ENCODE measurements at regions not wholly inside any gene's neighbourhood (a gene's known extent, or its start where the extent isn't known, plus 50 kb on each side); places are given as distances from the start of the nearest gene placed in this dataset.

DNA sequence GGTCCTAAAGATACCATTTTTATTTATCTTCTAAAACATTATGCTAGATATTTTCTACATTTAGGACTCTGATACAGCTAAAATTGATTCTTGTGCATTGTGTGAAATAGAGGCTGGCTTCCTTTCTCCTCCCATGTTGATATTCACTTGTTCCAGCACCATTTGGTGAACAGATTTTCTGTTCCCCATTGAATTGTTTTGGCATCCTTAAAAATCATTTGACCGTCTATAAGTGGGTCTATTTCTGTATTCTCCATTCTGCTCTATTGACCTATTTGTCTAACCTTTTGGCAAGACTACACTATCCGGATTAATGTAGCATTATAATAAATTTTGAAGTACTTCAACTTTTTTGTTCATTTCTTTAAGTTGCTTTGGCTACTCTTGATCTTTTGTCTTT lies 2689.2 kb downstream of the PCDH9 start:
- Histone ChIP-seq H3K4me3 (ENCODE audit: low read length) (no peak overlapping the region), H3K27me3 (ENCODE audit: control insufficient read depth, insufficient read depth, low read length) (no peaks in the 10 kb centered on the region), H3K4me1 (ENCODE audit: control insufficient read depth, insufficient read depth, low read length) (no peaks in the 10 kb centered on the region), H3K9me3 (ENCODE audit: control insufficient read depth, low read depth, low read length) (no peaks in the 10 kb centered on the region), H3K36me3 (ENCODE audit: control insufficient read depth, insufficient read depth, low read length) (no peaks in the 10 kb centered on the region), H3K27ac (ENCODE audit: low read length) (no peak overlapping the region)
- DNase-seq = no peak
- whole genome bisulfite sequencing (ENCODE audit: insufficient coverage, low lambda C conversion rate) = 75% methylated on average over 1 of the region's 2 CpGs

GRCh38 chr13:64540468-64540867 lies 2689.7 kb downstream of the PCDH9 start:
- no peaks in the 10 kb centered on the region for H3K4me1 ChIP-seq (ENCODE audit: control insufficient read depth, insufficient read depth, low read length)
- no peaks in the 10 kb centered on the region for H3K27me3 ChIP-seq (ENCODE audit: control insufficient read depth, insufficient read depth, low read length)
- no peaks in the 10 kb centered on the region for H3K9me3 ChIP-seq (ENCODE audit: control insufficient read depth, low read depth, low read length)
- no peaks in the 10 kb centered on the region for H3K36me3 ChIP-seq (ENCODE audit: control insufficient read depth, insufficient read depth, low read length)
- DNase-seq = no peak
- no peak overlapping the region for H3K27ac ChIP-seq (ENCODE audit: low read length)
- 100% methylated on average over 1 of the region's 2 CpGs for WGBS (ENCODE audit: insufficient coverage, low lambda C conversion rate)
- H3K4me3 ChIP-seq (ENCODE audit: low read length) = no peak overlapping the region

GRCh38 chr13:64538711-64539110 lies 2691.4 kb downstream of the PCDH9 start:
- no peak overlapping the region for H3K4me3 ChIP-seq (ENCODE audit: low read length)
- no peaks in the 10 kb centered on the region for H3K27me3 ChIP-seq (ENCODE audit: control insufficient read depth, insufficient read depth, low read length)
- H3K27ac ChIP-seq (ENCODE audit: low read length) = no peak overlapping the region
- H3K4me1 ChIP-seq (ENCODE audit: control insufficient read depth, insufficient read depth, low read length) = no peaks in the 10 kb centered on the region
- DNase-seq = no peak
- 100% methylated on average over 2 of the region's 2 CpGs for WGBS (ENCODE audit: insufficient coverage, low lambda C conversion rate)
- H3K9me3 ChIP-seq (ENCODE audit: control insufficient read depth, low read depth, low read length) = no peaks in the 10 kb centered on the region
- no peaks in the 10 kb centered on the region for H3K36me3 ChIP-seq (ENCODE audit: control insufficient read depth, insufficient read depth, low read length)

- H3K4me3 ChIP-seq (ENCODE audit: low read length) = no peak overlapping the region
- no peaks in the 10 kb centered on the region for H3K36me3 ChIP-seq (ENCODE audit: control insufficient read depth, insufficient read depth, low read length)
- no peaks in the 10 kb centered on the region for H3K9me3 ChIP-seq (ENCODE audit: control insufficient read depth, low read depth, low read length)
- H3K27ac ChIP-seq (ENCODE audit: low read length) = no peak overlapping the region
- no peak for DNase-seq
- no peaks in the 10 kb centered on the region for H3K4me1 ChIP-seq (ENCODE audit: control insufficient read depth, insufficient read depth, low read length)
- H3K27me3 ChIP-seq (ENCODE audit: control insufficient read depth, insufficient read depth, low read length) = no peaks in the 10 kb centered on the region
- 83% methylated on average over 2 of the region's 2 CpGs for WGBS (ENCODE audit: insufficient coverage, low lambda C conversion rate)
Observed at GRCh38 chr13:64534302-64534701, 2695.8 kb downstream of the PCDH9 start.

GRCh38 chr13:64531400-64531799 lies 2698.7 kb downstream of the PCDH9 start:
- WGBS (ENCODE audit: insufficient coverage, low lambda C conversion rate) = 94% methylated on average over 3 of the region's 4 CpGs
- no peak for DNase-seq
- no peaks in the 10 kb centered on the region for H3K9me3 ChIP-seq (ENCODE audit: control insufficient read depth, low read depth, low read length)
- no peaks in the 10 kb centered on the region for H3K36me3 ChIP-seq (ENCODE audit: control insufficient read depth, insufficient read depth, low read length)
- H3K27me3 ChIP-seq (ENCODE audit: control insufficient read depth, insufficient read depth, low read length) = no peaks in the 10 kb centered on the region
- no peak overlapping the region for H3K27ac ChIP-seq (ENCODE audit: low read length)
- no peaks in the 10 kb centered on the region for H3K4me1 ChIP-seq (ENCODE audit: control insufficient read depth, insufficient read depth, low read length)
- no peak overlapping the region for H3K4me3 ChIP-seq (ENCODE audit: low read length)

- 83% methylated on average over 1 of the region's 2 CpGs for WGBS (ENCODE audit: insufficient coverage, low lambda C conversion rate)
- H3K9me3 ChIP-seq (ENCODE audit: control insufficient read depth, low read depth, low read length) = no peaks in the 10 kb centered on the region
- H3K27ac ChIP-seq (ENCODE audit: low read length) = no peak overlapping the region
Observed at GRCh38 chr13:64529874-64530485, 2700.2 kb downstream of the PCDH9 start.

DNA sequence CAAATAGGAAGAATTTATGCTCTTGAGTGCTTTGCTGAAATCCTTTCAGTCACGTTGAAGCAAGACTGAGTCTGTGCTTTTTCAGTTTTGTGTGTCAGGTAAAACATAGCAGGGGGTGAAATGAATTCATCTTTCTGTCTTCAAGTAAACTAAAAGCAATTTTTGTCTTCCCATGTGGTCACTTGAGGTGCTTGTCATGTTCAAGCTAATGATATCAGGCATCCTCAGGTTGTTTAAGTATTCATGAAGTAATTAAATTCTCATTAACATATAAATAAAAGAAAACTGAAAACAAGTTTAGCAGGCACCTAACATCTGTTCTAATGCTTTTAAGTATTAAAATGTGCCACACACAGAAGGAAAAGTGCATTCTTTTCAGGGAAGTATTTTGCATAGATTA lies 2701.3 kb downstream of the PCDH9 start:
- no peaks in the 10 kb centered on the region for H3K27me3 ChIP-seq (ENCODE audit: control insufficient read depth, insufficient read depth, low read length)
- H3K27ac ChIP-seq (ENCODE audit: low read length) = no peak overlapping the region
- no peaks in the 10 kb centered on the region for H3K9me3 ChIP-seq (ENCODE audit: control insufficient read depth, low read depth, low read length)
- no peak for DNase-seq
- no peak overlapping the region for H3K4me3 ChIP-seq (ENCODE audit: low read length)
- no CpG with 5 or more reads among the region's 1 CpG for WGBS (ENCODE audit: insufficient coverage, low lambda C conversion rate)
- no peaks in the 10 kb centered on the region for H3K4me1 ChIP-seq (ENCODE audit: control insufficient read depth, insufficient read depth, low read length)
- H3K36me3 ChIP-seq (ENCODE audit: control insufficient read depth, insufficient read depth, low read length) = no peaks in the 10 kb centered on the region

More at GRCh38 chr13:64529874-64530485, 2700.2 kb downstream of the PCDH9 start:
- Histone ChIP-seq H3K4me1 (ENCODE audit: control insufficient read depth, insufficient read depth, low read length) (no peaks in the 10 kb centered on the region), H3K36me3 (ENCODE audit: control insufficient read depth, insufficient read depth, low read length) (no peaks in the 10 kb centered on the region), H3K27me3 (ENCODE audit: control insufficient read depth, insufficient read depth, low read length) (no peaks in the 10 kb centered on the region), H3K4me3 (ENCODE audit: low read length) (no peak overlapping the region)
- DNase-seq = no peak

- no peaks in the 10 kb centered on the region for H3K36me3 ChIP-seq (ENCODE audit: control insufficient read depth, insufficient read depth, low read length)
- DNase-seq = no peak
- H3K4me3 ChIP-seq (ENCODE audit: low read length) = no peak overlapping the region
- H3K4me1 ChIP-seq (ENCODE audit: control insufficient read depth, insufficient read depth, low read length) = no peaks in the 10 kb centered on the region
- no CpG with 5 or more reads among the region's 2 CpGs for WGBS (ENCODE audit: insufficient coverage, low lambda C conversion rate)
- no peak overlapping the region for H3K27ac ChIP-seq (ENCODE audit: low read length)
- no peaks in the 10 kb centered on the region for H3K9me3 ChIP-seq (ENCODE audit: control insufficient read depth, low read depth, low read length)
- H3K27me3 ChIP-seq (ENCODE audit: control insufficient read depth, insufficient read depth, low read length) = no peaks in the 10 kb centered on the region
Observed at GRCh38 chr13:64527561-64527960, 2702.6 kb downstream of the PCDH9 start.

DNA sequence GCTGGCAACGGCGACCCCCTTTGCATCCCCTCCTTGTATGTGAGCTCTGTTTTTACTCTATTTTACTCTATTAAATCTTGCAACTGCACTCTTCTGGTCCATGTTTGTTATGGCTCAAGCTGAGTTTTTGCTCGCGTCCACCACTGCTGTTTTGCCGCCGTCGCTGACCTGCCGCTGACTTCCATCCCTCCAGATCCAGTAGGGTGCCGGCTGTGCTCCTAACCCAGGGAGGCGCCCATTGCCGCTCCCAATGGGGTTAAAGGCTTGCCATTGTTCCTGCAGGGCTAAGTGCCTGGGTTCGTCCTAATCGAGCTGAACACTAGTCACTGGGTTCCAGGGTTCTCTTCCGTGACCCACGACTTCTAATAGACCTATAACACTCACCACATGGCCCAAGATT lies 2704.4 kb downstream of the PCDH9 start:
- DNase-seq = no peak
- Histone ChIP-seq H3K27ac (ENCODE audit: low read length) (no peak overlapping the region), H3K9me3 (ENCODE audit: control insufficient read depth, low read depth, low read length) (no peaks in the 10 kb centered on the region), H3K4me1 (ENCODE audit: control insufficient read depth, insufficient read depth, low read length) (no peaks in the 10 kb centered on the region), H3K4me3 (ENCODE audit: low read length) (no peak overlapping the region), H3K27me3 (ENCODE audit: control insufficient read depth, insufficient read depth, low read length) (no peaks in the 10 kb centered on the region), H3K36me3 (ENCODE audit: control insufficient read depth, insufficient read depth, low read length) (no peaks in the 10 kb centered on the region)
- WGBS (ENCODE audit: insufficient coverage, low lambda C conversion rate) = no CpG with 5 or more reads among the region's 15 CpGs

DNA sequence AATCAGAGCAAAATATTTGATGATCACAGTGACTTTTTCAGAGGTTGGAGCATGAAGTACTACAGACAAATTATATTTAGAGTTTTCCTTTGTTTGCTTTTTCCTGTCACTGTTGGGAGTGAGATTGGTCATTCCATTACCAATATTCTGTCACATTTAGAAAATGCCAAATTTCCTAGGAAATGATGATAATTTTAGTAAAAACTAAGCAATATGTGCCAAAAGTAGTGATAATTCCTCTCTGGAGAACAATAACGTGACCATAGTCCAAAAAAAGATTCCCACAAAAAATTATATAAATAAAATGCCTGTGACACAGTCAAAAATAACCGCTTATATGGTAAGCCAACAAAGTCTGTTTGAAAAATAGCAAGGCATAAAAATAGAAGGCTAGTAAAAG lies 2719.4 kb downstream of the PCDH9 start:
- 94% methylated on average over 2 of the region's 2 CpGs for WGBS (ENCODE audit: insufficient coverage, low lambda C conversion rate)

DNA sequence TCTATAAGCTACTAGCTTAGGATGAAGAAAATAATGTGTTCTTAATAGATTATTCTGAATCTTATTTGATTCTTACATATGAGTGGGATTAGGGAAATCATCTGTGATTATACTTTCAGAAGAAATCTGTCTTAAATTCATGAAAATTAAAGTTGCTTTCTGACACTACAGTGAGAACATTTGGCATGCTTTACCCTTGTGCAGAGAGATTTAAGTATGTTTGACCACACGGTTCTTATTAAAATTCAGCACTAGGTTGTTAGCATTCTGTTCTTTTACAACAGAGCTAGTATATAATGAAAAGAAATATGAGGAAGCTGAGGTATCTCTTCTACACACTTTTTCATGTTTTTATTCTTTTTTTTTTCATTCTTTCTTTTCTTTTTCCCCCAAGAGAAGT lies 2723.9 kb downstream of the PCDH9 start:
- no peak for DNase-seq
- Histone ChIP-seq H3K4me1 (ENCODE audit: control insufficient read depth, insufficient read depth, low read length) (no peaks in the 10 kb centered on the region), H3K27me3 (ENCODE audit: control insufficient read depth, insufficient read depth, low read length) (no peaks in the 10 kb centered on the region), H3K9me3 (ENCODE audit: control insufficient read depth, low read depth, low read length) (no peaks in the 10 kb centered on the region), H3K27ac (ENCODE audit: low read length) (no peak overlapping the region), H3K36me3 (ENCODE audit: control insufficient read depth, insufficient read depth, low read length) (no peaks in the 10 kb centered on the region), H3K4me3 (ENCODE audit: low read length) (no peak overlapping the region)
- 71% methylated on average over 1 of the region's 1 CpG for WGBS (ENCODE audit: insufficient coverage, low lambda C conversion rate)

More for the DNA sequence above, 2719.4 kb downstream of the PCDH9 start:
- Histone ChIP-seq H3K4me1 (ENCODE audit: control insufficient read depth, insufficient read depth, low read length) (no peaks in the 10 kb centered on the region), H3K4me3 (ENCODE audit: low read length) (no peak overlapping the region), H3K9me3 (ENCODE audit: control insufficient read depth, low read depth, low read length) (no peaks in the 10 kb centered on the region), H3K27ac (ENCODE audit: low read length) (no peak overlapping the region), H3K27me3 (ENCODE audit: control insufficient read depth, insufficient read depth, low read length) (no peaks in the 10 kb centered on the region), H3K36me3 (ENCODE audit: control insufficient read depth, insufficient read depth, low read length) (no peaks in the 10 kb centered on the region)
- no peak for DNase-seq
